DND-41 (cell line): ENCODE measurements at regions not wholly inside any gene's neighbourhood (a gene's known extent, or its start where the extent isn't known, plus 50 kb on each side); places are given as distances from the start of the nearest gene placed in this dataset.
"Not testable (repeated sequence)": the region's sequence is repeated elsewhere in the genome, so short reads cannot be mapped to it uniquely, and the experiment has no call there.

Experiments used
- ATAC-seq: fragments of 200-7000 bp; cut with Tn5 transposase; 3 replicates; pipeline ENCODE4 v1.9.1; 2021; ENCODE audit warnings: low read depth; ENCODE audit not compliant: insufficient read depth
- DNase-seq: peaks from one replicate; pipeline ENCODE4 v3.0.0-alpha.2; 2020
- H2AFZ ChIP-seq: 2 replicates; pipeline ENCODE4 v1.6.0; 2012; ENCODE audit warnings: low read depth, low read length
- H3K27ac ChIP-seq: 2 replicates; pipeline ENCODE4 v1.5.1; 2012; ENCODE audit warnings: low read length, inconsistent platforms
- H3K27me3 ChIP-seq: fragments of 200-600 bp; sonication (generic); 2 replicates; pipeline ENCODE4 v1.6.0; 2012; ENCODE audit warnings: low read length, mild to moderate bottlenecking, inconsistent platforms; ENCODE audit not compliant: insufficient read depth, poor library complexity
- H3K36me3 ChIP-seq: 2 replicates; pipeline ENCODE4 v1.5.1; 2012; ENCODE audit warnings: low read length, inconsistent platforms; ENCODE audit not compliant: insufficient read depth
- H3K4me1 ChIP-seq: 2 replicates; pipeline ENCODE4 v1.5.1; 2012; ENCODE audit warnings: mild to moderate bottlenecking, low read length; ENCODE audit not compliant: insufficient read depth
- H3K4me2 ChIP-seq: 2 replicates; pipeline ENCODE4 v1.6.0; 2012; ENCODE audit warnings: mild to moderate bottlenecking, moderate library complexity, low read length, inconsistent platforms; ENCODE audit not compliant: insufficient read depth
- H3K4me3 ChIP-seq, 2 experiments: fragments of 200-600 bp in 1 of 2; shearing (Covaris generic) in 1 of 2; 2 replicates each; pipeline ENCODE4 v1.5.1; 2012 to 2016; ENCODE audit warnings: inconsistent platforms in 2 of 2, low read length in 2 of 2, mild to moderate bottlenecking in 2 of 2, low read depth in 1 of 2, moderate library complexity in 1 of 2
- H3K79me2 ChIP-seq: 2 replicates; pipeline ENCODE4 v1.6.0; 2012; ENCODE audit warnings: low read length, inconsistent platforms; ENCODE audit not compliant: insufficient read depth
- H3K9ac ChIP-seq: 2 replicates; pipeline ENCODE4 v1.6.0; 2012; ENCODE audit warnings: low read depth, mild to moderate bottlenecking, inconsistent platforms, low read length, moderate library complexity
- H3K9me3 ChIP-seq: 2 replicates; pipeline ENCODE4 v1.5.1; 2012; ENCODE audit warnings: low read length, moderate library complexity, mild to moderate bottlenecking, inconsistent platforms; ENCODE audit not compliant: insufficient read depth, severe bottlenecking
- H4K20me1 ChIP-seq: 2 replicates; pipeline ENCODE4 v1.6.0; 2012; ENCODE audit warnings: low read length; ENCODE audit not compliant: insufficient read depth

- not testable (repeated sequence) for H3K9ac ChIP-seq, H3K79me2 ChIP-seq, H3K4me2 ChIP-seq, H3K36me3 ChIP-seq, ATAC-seq, H3K9me3 ChIP-seq, H3K4me3 ChIP-seq, H2AFZ ChIP-seq, H3K27ac ChIP-seq, DNase-seq, H3K27me3 ChIP-seq, H4K20me1 ChIP-seq, H3K4me1 ChIP-seq
Measured at GRCh38 chr2:87277734-87278133, 256.1 kb upstream of the PLGLB1 start.

- not testable (repeated sequence) for H3K36me3 ChIP-seq, ATAC-seq, H3K27ac ChIP-seq, DNase-seq, H2AFZ ChIP-seq, H3K27me3 ChIP-seq, H3K4me2 ChIP-seq, H3K79me2 ChIP-seq, H3K9ac ChIP-seq, H3K9me3 ChIP-seq, H3K4me3 ChIP-seq, H3K4me1 ChIP-seq, H4K20me1 ChIP-seq
Measured at GRCh38 chr2:87280596-87281355, 259.1 kb upstream of the PLGLB1 start.

GRCh38 chr2:87283735-87284470 lies 262.3 kb upstream of the PLGLB1 start:
- not testable (repeated sequence) for H4K20me1 ChIP-seq, H3K4me3 ChIP-seq, H3K79me2 ChIP-seq, H3K9me3 ChIP-seq, H3K36me3 ChIP-seq, H3K9ac ChIP-seq, H3K27me3 ChIP-seq, ATAC-seq, DNase-seq, H3K4me2 ChIP-seq, H3K27ac ChIP-seq, H2AFZ ChIP-seq, H3K4me1 ChIP-seq

- not testable (repeated sequence) for ATAC-seq, H3K27ac ChIP-seq, H3K4me1 ChIP-seq, H3K36me3 ChIP-seq, H3K9ac ChIP-seq, H3K9me3 ChIP-seq, H3K79me2 ChIP-seq, H3K4me3 ChIP-seq, DNase-seq, H3K27me3 ChIP-seq, H2AFZ ChIP-seq, H3K4me2 ChIP-seq, H4K20me1 ChIP-seq
Measured at GRCh38 chr2:87284471-87284772, 262.8 kb upstream of the PLGLB1 start.

GRCh38 chr2:87285139-87285538 lies 263.5 kb upstream of the PLGLB1 start:
- not testable (repeated sequence) for H4K20me1 ChIP-seq, H2AFZ ChIP-seq, H3K9me3 ChIP-seq, H3K9ac ChIP-seq, H3K27me3 ChIP-seq, H3K4me3 ChIP-seq, H3K27ac ChIP-seq, ATAC-seq, H3K4me1 ChIP-seq, H3K36me3 ChIP-seq, H3K79me2 ChIP-seq, DNase-seq, H3K4me2 ChIP-seq

- not testable (repeated sequence) for H3K4me1 ChIP-seq, H3K4me2 ChIP-seq, DNase-seq, H3K9me3 ChIP-seq, H2AFZ ChIP-seq, H4K20me1 ChIP-seq, H3K36me3 ChIP-seq, H3K9ac ChIP-seq, H3K79me2 ChIP-seq, H3K4me3 ChIP-seq, H3K27me3 ChIP-seq, H3K27ac ChIP-seq
- ATAC-seq = peak; percentile 92
Measured at GRCh38 chr2:87290566-87291307, 269.1 kb upstream of the PLGLB1 start.

- not testable (repeated sequence) for H3K9ac ChIP-seq, DNase-seq, H3K79me2 ChIP-seq, H3K9me3 ChIP-seq, H3K27ac ChIP-seq, H4K20me1 ChIP-seq, H3K4me2 ChIP-seq, H2AFZ ChIP-seq, H3K27me3 ChIP-seq, H3K36me3 ChIP-seq, ATAC-seq, H3K4me3 ChIP-seq, H3K4me1 ChIP-seq
Measured at GRCh38 chr2:87291400-87292200, 270.0 kb upstream of the PLGLB1 start.
